CD4-positive, alpha-beta T cell (primary cell): ENCODE measurements at regions not wholly inside any gene's neighbourhood (a gene's known extent, or its start where the extent isn't known, plus 50 kb on each side); places are given as distances from the start of the nearest gene placed in this dataset.

Experiments used
- ATAC-seq: fragments of 200-7000 bp; cut with Tn5 transposase; one replicate; pipeline ENCODE4 v1.10.0; 2022; ENCODE audit warnings: mild to moderate bottlenecking; ENCODE audit not compliant: poor library complexity
- CTCF ChIA-PET: fragments of 350-600 bp; sonication (Branson Sonifier 250); formaldehyde crosslinking; loops from one replicate; lab custom pipeline; 2021; ENCODE audit warnings: antibody characterized with exemption, inconsistent platforms; lab: Charles Lee
- POLR2A ChIA-PET: fragments of 350-600 bp; sonication (Branson Sonifier 250); formaldehyde crosslinking; loops from one replicate; lab custom pipeline; 2021; ENCODE audit warnings: antibody characterized with exemption, inconsistent platforms; lab: Charles Lee
- DNase-seq, 14 experiments: peaks; one replicate each; pipeline ENCODE4 v3.0.0-alpha.2; 2013 to 2020; ENCODE audit warnings: mixed read lengths in 2 of 14
- H3K27ac ChIP-seq, 2 donors: one replicate each; pipeline versions ENCODE4 v1.5.1 to v1.7.0; 2013; ENCODE audit warnings: low read length in 2 of 2, low read depth in 1 of 2, mild to moderate bottlenecking in 1 of 2
- H3K27me3 ChIP-seq, 2 experiments: 1 replicate in 1 of 2; 2 replicates in 1 of 2; pipeline versions ENCODE4 v1.6.1 to v1.7.0; 2013; ENCODE audit warnings: low read length in 2 of 2, control low read depth in 1 of 2, mild to moderate bottlenecking in 1 of 2, moderate library complexity in 1 of 2; ENCODE audit not compliant: insufficient read depth in 2 of 2, control insufficient read depth in 1 of 2
- H3K36me3 ChIP-seq: one replicate; pipeline ENCODE4 v1.6.1; 2013; ENCODE audit warnings: low read length, control low read depth; ENCODE audit not compliant: insufficient read depth
- H3K4me1 ChIP-seq: one replicate; pipeline ENCODE4 v1.6.1; 2013; ENCODE audit warnings: low read length, control low read depth; ENCODE audit not compliant: insufficient read depth
- H3K4me3 ChIP-seq: one replicate; pipeline ENCODE4 v1.5.1; 2013; ENCODE audit warnings: mild to moderate bottlenecking, low read length, moderate library complexity
- H3K9me3 ChIP-seq, 2 experiments: 1 replicate in 1 of 2; 2 replicates in 1 of 2; pipeline versions ENCODE4 v1.6.1 to v1.7.0; 2013; ENCODE audit warnings: low read length in 2 of 2, mild to moderate bottlenecking in 2 of 2, control low read depth in 1 of 2, moderate library complexity in 1 of 2; ENCODE audit not compliant: control insufficient read depth in 1 of 2, insufficient read depth in 1 of 2
- H3K27ac Mint-ChIP-seq: one replicate; pipeline ENCODE4 v1.8.0; 2020; ENCODE audit warnings: mixed read lengths
- H3K27me3 Mint-ChIP-seq: one replicate; pipeline ENCODE4 v1.8.0; 2021; ENCODE audit warnings: mixed read lengths
- H3K36me3 Mint-ChIP-seq: one replicate; pipeline ENCODE4 v1.8.0; 2021; ENCODE audit warnings: low read depth, mixed read lengths
- H3K4me1 Mint-ChIP-seq: one replicate; pipeline ENCODE4 v1.8.0; 2021; ENCODE audit warnings: low read depth, mixed read lengths
- H3K4me3 Mint-ChIP-seq: one replicate; pipeline ENCODE4 v1.8.0; 2020; ENCODE audit warnings: mild to moderate bottlenecking, mixed read lengths
- H3K9me3 Mint-ChIP-seq: one replicate; pipeline ENCODE4 v1.8.0; 2020; ENCODE audit warnings: mixed read lengths
- intact Hi-C, 2 experiments: fragments of 100-400 bp; cut with DNase I in 1 of 2; cut with micrococcal nuclease in 1 of 2; formaldehyde crosslinking; loops; one replicate each; pipeline versions ENCODE4 v1.15.1 to v1.9.0; 2023 to 2025; cut with DNase I, micrococcal nuclease
- TF ChIP-seq, protein P1 (sequence below): fragments of 200-600 bp; IDR thresholded peaks from one replicate; pipeline ENCODE4 v1.8.0; 2022; ENCODE audit warnings: antibody characterized with exemption, mild to moderate bottlenecking

DNA sequence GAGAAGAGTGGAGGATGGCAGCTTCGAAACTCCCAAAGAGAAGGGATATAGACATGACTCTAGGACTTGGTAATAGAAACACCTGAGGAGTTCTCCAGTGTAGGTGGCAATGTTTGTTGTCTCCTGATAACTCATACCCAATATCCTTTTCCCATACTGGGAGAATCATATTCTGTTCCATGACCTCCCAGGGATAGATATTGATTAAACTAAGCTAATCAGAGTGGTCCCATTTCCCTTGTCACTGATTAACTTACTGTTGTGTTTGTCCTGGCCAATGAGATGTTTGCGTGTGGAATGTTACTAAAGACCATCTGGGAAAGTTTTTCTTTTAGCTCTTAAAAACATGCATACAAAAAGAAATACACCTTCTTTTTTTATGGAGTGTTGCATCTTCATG lies 85.6 kb downstream of the RPL22L1 start:
- POLR2A ChIA-PET: no interaction called here
- no peak overlapping the region for H3K4me3 Mint-ChIP-seq
- ATAC-seq (no peak), DNase-seq (no peak)
- H3K27me3 Mint-ChIP-seq: peaks cover 49% of the 10 kb centered on the region
- no peaks in the 10 kb centered on the region for H3K4me1 Mint-ChIP-seq
- no peaks in the 10 kb centered on the region for H3K36me3 Mint-ChIP-seq
- no peaks in the 10 kb centered on the region for H3K4me1 ChIP-seq
- TF ChIP-seq, protein P1, sequence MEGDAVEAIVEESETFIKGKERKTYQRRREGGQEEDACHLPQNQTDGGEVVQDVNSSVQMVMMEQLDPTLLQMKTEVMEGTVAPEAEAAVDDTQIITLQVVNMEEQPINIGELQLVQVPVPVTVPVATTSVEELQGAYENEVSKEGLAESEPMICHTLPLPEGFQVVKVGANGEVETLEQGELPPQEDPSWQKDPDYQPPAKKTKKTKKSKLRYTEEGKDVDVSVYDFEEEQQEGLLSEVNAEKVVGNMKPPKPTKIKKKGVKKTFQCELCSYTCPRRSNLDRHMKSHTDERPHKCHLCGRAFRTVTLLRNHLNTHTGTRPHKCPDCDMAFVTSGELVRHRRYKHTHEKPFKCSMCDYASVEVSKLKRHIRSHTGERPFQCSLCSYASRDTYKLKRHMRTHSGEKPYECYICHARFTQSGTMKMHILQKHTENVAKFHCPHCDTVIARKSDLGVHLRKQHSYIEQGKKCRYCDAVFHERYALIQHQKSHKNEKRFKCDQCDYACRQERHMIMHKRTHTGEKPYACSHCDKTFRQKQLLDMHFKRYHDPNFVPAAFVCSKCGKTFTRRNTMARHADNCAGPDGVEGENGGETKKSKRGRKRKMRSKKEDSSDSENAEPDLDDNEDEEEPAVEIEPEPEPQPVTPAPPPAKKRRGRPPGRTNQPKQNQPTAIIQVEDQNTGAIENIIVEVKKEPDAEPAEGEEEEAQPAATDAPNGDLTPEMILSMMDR: no peak
- CTCF ChIA-PET: interaction anchor here (1.6 kb wide), 1 partner anchor 27 kb away, joined by 3 read pairs; no protein-coding TSS in a partner anchor
- intact Hi-C loops: no loop called here
- H3K27ac Mint-ChIP-seq: no peak overlapping the region
- no peak overlapping the region for H3K4me3 ChIP-seq
- no peaks in the 10 kb centered on the region for H3K36me3 ChIP-seq
- no peak overlapping the region for H3K27ac ChIP-seq
- no peaks in the 10 kb centered on the region for H3K9me3 ChIP-seq
- no peaks in the 10 kb centered on the region for H3K9me3 Mint-ChIP-seq
- H3K27me3 ChIP-seq: peaks cover 5 to 7% of the 10 kb centered on the region in 2 experiments

DNA sequence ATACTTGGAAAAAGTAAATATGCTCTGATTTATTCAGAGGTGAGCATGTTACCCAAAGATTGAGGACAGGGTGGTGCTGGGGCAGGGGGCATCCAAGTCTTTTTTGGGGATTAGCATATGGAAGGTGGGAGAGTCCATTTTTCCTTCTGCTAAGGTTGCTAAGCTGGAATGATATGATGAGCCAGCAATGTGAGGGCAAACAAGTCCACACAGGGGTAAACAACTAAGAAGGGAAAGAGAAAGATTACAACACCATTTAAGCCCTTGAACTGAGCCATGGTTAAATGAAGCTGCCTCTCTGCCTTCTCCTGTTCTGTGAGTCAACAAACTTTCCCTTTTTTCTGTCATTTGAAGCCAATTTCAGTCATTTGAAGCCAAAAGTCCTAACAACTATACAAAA lies 89.0 kb downstream of the RPL22L1 start:
- no peaks in the 10 kb centered on the region for H3K36me3 ChIP-seq
- ATAC-seq (no peak), DNase-seq (no peak)
- ChIA-PET POLR2A (no interaction called here), CTCF (no interaction called here)
- no peak overlapping the region for H3K27ac Mint-ChIP-seq
- peaks cover 60% of the 10 kb centered on the region for H3K27me3 Mint-ChIP-seq
- no peak overlapping the region for H3K4me3 Mint-ChIP-seq
- H3K36me3 Mint-ChIP-seq: no peaks in the 10 kb centered on the region
- no peaks in the 10 kb centered on the region for H3K9me3 ChIP-seq
- H3K9me3 Mint-ChIP-seq: no peaks in the 10 kb centered on the region
- H3K4me1 ChIP-seq: no peaks in the 10 kb centered on the region
- intact Hi-C loops: no loop called here
- TF ChIP-seq, protein P1: no peak
- no peak overlapping the region for H3K27ac ChIP-seq
- H3K27me3 ChIP-seq: peaks cover 5 to 19% of the 10 kb centered on the region in 2 experiments
- H3K4me3 ChIP-seq: no peak overlapping the region
- no peaks in the 10 kb centered on the region for H3K4me1 Mint-ChIP-seq

DNA sequence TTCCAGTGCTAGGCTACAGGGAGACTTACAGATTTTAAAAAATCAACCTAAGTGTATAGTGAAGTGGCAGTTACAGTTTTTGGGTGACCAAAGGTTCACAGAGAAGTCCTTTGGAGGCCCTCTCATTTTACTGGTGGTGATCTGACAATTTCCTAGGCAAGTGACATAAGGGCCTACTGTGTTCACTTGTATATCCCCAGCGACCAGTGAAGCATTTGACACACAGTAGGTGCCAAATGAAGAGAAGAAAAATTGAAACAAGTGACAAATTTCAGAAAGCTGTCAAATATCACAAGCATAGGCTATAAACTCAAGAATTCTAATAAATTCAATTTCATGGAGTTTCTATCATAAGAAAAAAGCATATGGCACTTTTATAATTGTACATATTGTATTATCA lies 89.5 kb downstream of the RPL22L1 start:
- H3K4me1 Mint-ChIP-seq: no peaks in the 10 kb centered on the region
- no peaks in the 10 kb centered on the region for H3K4me1 ChIP-seq
- no peak overlapping the region for H3K27ac Mint-ChIP-seq
- DNase-seq (no peak), ATAC-seq (no peak)
- no peaks in the 10 kb centered on the region for H3K9me3 ChIP-seq
- H3K36me3 ChIP-seq: no peaks in the 10 kb centered on the region
- H3K36me3 Mint-ChIP-seq: no peaks in the 10 kb centered on the region
- TF ChIP-seq, protein P1: no peak
- H3K4me3 Mint-ChIP-seq: no peak overlapping the region
- H3K4me3 ChIP-seq: no peak overlapping the region
- ChIA-PET CTCF (no interaction called here), POLR2A (no interaction called here)
- H3K27me3 Mint-ChIP-seq: peaks cover 62% of the 10 kb centered on the region
- no peak overlapping the region for H3K27ac ChIP-seq
- intact Hi-C loops: no loop called here
- peaks cover 5 to 19% of the 10 kb centered on the region in 2 experiments for H3K27me3 ChIP-seq
- H3K9me3 Mint-ChIP-seq: no peaks in the 10 kb centered on the region
